B cell (primary cell): ENCODE measurements at regions not wholly inside any gene's neighbourhood (a gene's known extent, or its start where the extent isn't known, plus 50 kb on each side); places are given as distances from the start of the nearest gene placed in this dataset.
"Not testable (repeated sequence)": the region's sequence is repeated elsewhere in the genome, so short reads cannot be mapped to it uniquely, and the experiment has no call there.

ENCODE experiments used
- ATAC-seq: fragments of 200-7000 bp; cut with Tn5 transposase; one replicate; pipeline ENCODE4 v1.10.0; 2021; ENCODE audit warnings: low read depth, mild to moderate bottlenecking, moderate number of reproducible peaks, moderate library complexity
- CTCF ChIA-PET: fragments of 350-600 bp; sonication (Branson Sonifier 250); formaldehyde crosslinking; loops from one replicate; lab custom pipeline; 2021; ENCODE audit warnings: antibody characterized with exemption, inconsistent platforms; lab: Charles Lee
- POLR2A ChIA-PET: fragments of 350-600 bp; sonication (Branson Sonifier 250); formaldehyde crosslinking; loops from one replicate; lab custom pipeline; 2021; ENCODE audit warnings: antibody characterized with exemption; lab: Charles Lee
- DNase-seq: peaks from one replicate; pipeline ENCODE4 v3.0.0; 2013
- H2AFZ ChIP-seq: 2 replicates; pipeline ENCODE4 v1.6.1; 2012; ENCODE audit warnings: mild to moderate bottlenecking, low read depth, low read length; ENCODE audit not compliant: insufficient read depth, poor library complexity, severe bottlenecking
- H3K27ac ChIP-seq, 2 donors: 1 replicate in 1 of 2; 2 replicates in 1 of 2; pipeline ENCODE4 v1.5.1; 2012 to 2013; ENCODE audit warnings: low read length in 2 of 2, mild to moderate bottlenecking in 2 of 2, moderate library complexity in 1 of 2
- H3K27me3 ChIP-seq, 4 experiments: fragments of 200-600 bp in 1 of 4; sonication (generic) in 1 of 4; replicated peaks in 1 of 4; 1 replicate in 2 of 4; 2 replicates in 2 of 4; pipeline versions ENCODE4 v1.6.1 to v1.7.0; 2013 to 2016; ENCODE audit warnings: low read length in 3 of 4, mild to moderate bottlenecking in 2 of 4, mixed read lengths in 1 of 4, moderate library complexity in 1 of 4; ENCODE audit not compliant: insufficient read depth in 4 of 4, control insufficient read depth in 3 of 4; ENCODE audit errors: control extremely low read depth in 1 of 4
- H3K36me3 ChIP-seq, 2 experiments: replicated peaks in 1 of 2; 1 replicate in 1 of 2; 2 replicates in 1 of 2; pipeline versions ENCODE4 v1.6.1 to v1.7.1; 2013; ENCODE audit warnings: low read length in 1 of 2; ENCODE audit not compliant: insufficient read depth in 2 of 2, control insufficient read depth in 1 of 2; ENCODE audit errors: control extremely low read depth in 1 of 2, extremely low read depth in 1 of 2
- H3K4me1 ChIP-seq, 2 donors: fragments of 200-600 bp in 1 of 2; sonication (generic) in 1 of 2; 1 replicate in 1 of 2; 2 replicates in 1 of 2; pipeline versions ENCODE4 v1.5.1 to v1.6.1; 2013 to 2017; ENCODE audit warnings: low read length in 2 of 2; ENCODE audit not compliant: control insufficient read depth in 2 of 2, insufficient read depth in 2 of 2
- H3K4me2 ChIP-seq: replicated peaks from 2 replicates; pipeline ENCODE3; 2012; ENCODE audit warnings: mild to moderate bottlenecking, low read depth, low read length; ENCODE audit not compliant: poor library complexity, severe bottlenecking
- H3K4me3 ChIP-seq, 5 experiments: fragments of 200-600 bp in 1 of 5; sonication (generic) in 1 of 5; 1 replicate in 3 of 5; 2 replicates in 2 of 5; pipeline versions ENCODE4 v1.5.1 to v1.7.0; 2011 to 2016; ENCODE audit warnings: low read length in 4 of 5, mild to moderate bottlenecking in 4 of 5, low read depth in 2 of 5, control low read depth in 1 of 5, moderate library complexity in 1 of 5; ENCODE audit not compliant: insufficient read depth in 1 of 5; ENCODE audit errors: control extremely low read depth in 1 of 5, extremely low read depth in 1 of 5
- H3K79me2 ChIP-seq: fragments of 200-600 bp; sonication (generic); one replicate; pipeline ENCODE4 v1.6.0; 2016; ENCODE audit warnings: low read length; ENCODE audit not compliant: control insufficient read depth, insufficient read depth
- H3K9ac ChIP-seq: fragments of 200-600 bp; sonication (generic); 2 replicates; pipeline ENCODE4 v1.6.1; 2017; ENCODE audit warnings: mild to moderate bottlenecking, low read length, moderate library complexity
- H3K9me3 ChIP-seq, 3 donors: one replicate each; pipeline versions ENCODE4 v1.6.1 to v1.7.1; 2013; ENCODE audit warnings: low read length in 2 of 3; ENCODE audit not compliant: control insufficient read depth in 2 of 3, insufficient read depth in 1 of 3; ENCODE audit errors: control extremely low read depth in 1 of 3
- H4K20me1 ChIP-seq: 2 replicates; pipeline ENCODE4 v1.6.0; 2012; ENCODE audit warnings: mild to moderate bottlenecking, low read length; ENCODE audit not compliant: insufficient read depth, control insufficient read depth, poor library complexity, severe bottlenecking
- H3K27ac Mint-ChIP-seq: one replicate; pipeline ENCODE4 v1.8.0; 2021; ENCODE audit warnings: mixed read lengths
- H3K27me3 Mint-ChIP-seq: one replicate; pipeline ENCODE4 v1.8.0; 2021; ENCODE audit warnings: mixed read lengths
- H3K4me1 Mint-ChIP-seq: one replicate; pipeline ENCODE4 v1.8.0; 2021; ENCODE audit warnings: mixed read lengths
- H3K4me3 Mint-ChIP-seq: one replicate; pipeline ENCODE4 v1.8.0; 2021; ENCODE audit warnings: mixed read lengths
- H3K9me3 Mint-ChIP-seq: one replicate; pipeline ENCODE4 v1.8.0; 2022; ENCODE audit warnings: mixed read lengths; ENCODE audit not compliant: insufficient read depth
- CTCF ChIP-seq: fragments of 200-600 bp; IDR thresholded peaks from one replicate; pipeline ENCODE4 v1.8.0; 2022; ENCODE audit warnings: antibody characterized with exemption, mild to moderate bottlenecking
- EZH2 ChIP-seq: IDR thresholded peaks from 2 replicates; pipeline ENCODE4 v1.6.1; 2012; ENCODE audit warnings: borderline replicate concordance, low read depth, mild to moderate bottlenecking, moderate library complexity, low read length; ENCODE audit not compliant: insufficient read depth, poor library complexity, severe bottlenecking
- WGBS: methylation state at CpG from one replicate; pipeline ENCODE4 v1.1.5; 2013; ENCODE audit warnings: missing lambda C conversion rate; ENCODE audit not compliant: insufficient coverage; 5-methylcytosine and 5-hydroxymethylcytosine counted together
- intact Hi-C: fragments of 100-400 bp; cut with micrococcal nuclease; formaldehyde crosslinking; loops from one replicate; pipeline ENCODE4 v1.10.0; 2022

DNA sequence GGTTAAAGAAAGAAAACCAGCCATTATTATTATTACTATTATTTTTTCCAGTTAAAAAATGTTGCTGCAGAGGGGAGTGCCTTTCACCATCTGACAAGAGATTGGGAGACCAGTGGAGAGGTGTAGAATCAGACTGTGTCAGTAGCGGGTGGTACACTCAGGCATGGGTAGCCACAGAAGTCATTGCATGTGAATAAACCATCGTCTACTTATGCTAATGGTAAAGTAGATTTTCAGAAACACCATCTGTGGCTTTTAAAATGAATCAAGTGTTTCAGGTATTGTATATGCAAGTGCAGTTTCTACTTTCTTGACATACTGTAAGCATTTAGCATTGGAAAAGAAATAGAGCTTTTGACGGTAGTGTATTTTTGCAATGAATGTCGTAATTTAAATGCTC, 131.5 kb upstream of the SP8 start:
- DNase-seq (no peak), ATAC-seq (no peak)
- ChIA-PET CTCF (no interaction called here), POLR2A (no interaction called here)
- no peaks in the 10 kb centered on the region for H3K9me3 Mint-ChIP-seq
- H3K4me1 ChIP-seq: no peaks in the 10 kb centered on the region
- H4K20me1 ChIP-seq: no peaks in the 10 kb centered on the region
- H3K4me2 ChIP-seq: no peak overlapping the region
- no peaks in the 10 kb centered on the region for H3K79me2 ChIP-seq
- no peaks in the 10 kb centered on the region for H3K4me1 Mint-ChIP-seq
- no peak overlapping the region for H2AFZ ChIP-seq
- no peak overlapping the region for H3K4me3 ChIP-seq
- H3K9ac ChIP-seq: no peak overlapping the region
- intact Hi-C loops: no loop called here
- H3K27ac Mint-ChIP-seq: no peak overlapping the region
- H3K4me3 Mint-ChIP-seq: no peak overlapping the region
- no peaks in the 10 kb centered on the region for H3K9me3 ChIP-seq
- no peak overlapping the region for H3K27ac ChIP-seq
- H3K27me3 ChIP-seq: no peaks in the 10 kb centered on the region
- H3K27me3 Mint-ChIP-seq: no peaks in the 10 kb centered on the region
- H3K36me3 ChIP-seq: no peaks in the 10 kb centered on the region
- TF ChIP-seq CTCF: no peak
- TF ChIP-seq EZH2: no peak
- 100% methylated on average over 2 of the region's 4 CpGs for WGBS

DNA sequence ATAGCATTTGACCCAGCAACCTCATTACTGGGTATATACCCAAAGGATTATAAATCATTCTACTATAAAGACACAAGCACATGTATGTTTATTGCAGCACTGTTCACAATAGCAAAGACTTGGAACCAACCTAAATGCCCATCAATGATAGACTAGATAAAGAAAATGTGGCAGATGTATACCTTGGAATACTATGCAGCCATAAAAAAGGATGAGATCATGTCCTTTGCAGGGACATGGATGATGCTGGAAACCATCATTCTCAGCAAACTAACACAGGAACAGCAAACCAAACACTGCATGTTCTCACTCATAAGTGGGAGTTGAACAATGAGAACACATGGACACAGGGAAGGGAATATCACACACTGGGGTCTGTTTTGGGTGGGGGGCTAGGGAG, 140.5 kb upstream of the SP8 start:
- H3K27me3 Mint-ChIP-seq, H3K4me3 ChIP-seq, POLR2A ChIA-PET, H3K4me1 Mint-ChIP-seq, H3K9ac ChIP-seq, H3K9me3 ChIP-seq, H3K4me2 ChIP-seq, intact Hi-C loops, H3K27ac Mint-ChIP-seq, H3K27me3 ChIP-seq, H2AFZ ChIP-seq, H4K20me1 ChIP-seq, H3K4me1 ChIP-seq, DNase-seq, H3K4me3 Mint-ChIP-seq, ATAC-seq, H3K36me3 ChIP-seq, CTCF ChIA-PET, H3K27ac ChIP-seq, H3K79me2 ChIP-seq, H3K9me3 Mint-ChIP-seq: not testable (repeated sequence)
